GM12878 (cell line): ENCODE measurements at regions not wholly inside any gene's neighbourhood (a gene's known extent, or its start where the extent isn't known, plus 50 kb on each side); places are given as distances from the start of the nearest gene placed in this dataset.
A peak's percentile ranks its signal among the peaks of the same experiment; 100 is the strongest.

Source experiments
- BMI1 ChIP-seq: fragments of 450-650 bp; IDR thresholded peaks from 2 replicates; pipeline ENCODE4 v1.6.1; 2016; ENCODE audit warnings: mild to moderate bottlenecking, moderate library complexity, borderline replicate concordance
- CHD1 ChIP-seq: IDR thresholded peaks from 2 replicates; pipeline ENCODE4 v1.6.1; 2012; ENCODE audit warnings: low read depth, low read length, improper control_type of control experiment
- CHD2 ChIP-seq: IDR thresholded peaks from 2 replicates; pipeline ENCODE4 v1.6.1; 2011; ENCODE audit warnings: low read depth, low read length, improper control_type of control experiment, borderline replicate concordance
- CTCF ChIP-seq, 3 experiments: IDR thresholded peaks in 2 of 3; conservative IDR thresholded peaks in 1 of 3; 2 replicates each; pipeline ENCODE4 v1.5.1; 2011; ENCODE audit warnings: low read depth in 3 of 3, low read length in 3 of 3, mild to moderate bottlenecking in 3 of 3, control low read depth in 2 of 3, moderate library complexity in 2 of 3, inconsistent platforms in 1 of 3, mixed read lengths in 1 of 3; ENCODE audit not compliant: control insufficient read depth in 2 of 3, insufficient read depth in 1 of 3; ENCODE audit errors: extremely low read depth in 1 of 3
- E2F4 ChIP-seq: IDR thresholded peaks from 2 replicates; pipeline ENCODE4 v1.6.1; 2012; ENCODE audit warnings: low read depth, low read length, improper control_type of control experiment
- EZH2 ChIP-seq: IDR thresholded peaks from 2 replicates; pipeline ENCODE4 v1.6.1; 2012; ENCODE audit warnings: low read depth, mild to moderate bottlenecking, control low read depth, inconsistent platforms, low read length, borderline replicate concordance; ENCODE audit not compliant: control insufficient read depth
- FOXM1 ChIP-seq: IDR thresholded peaks from 2 replicates; pipeline ENCODE4 v1.6.1; 2012; ENCODE audit warnings: low read depth, mild to moderate bottlenecking, inconsistent platforms, low read length, moderate library complexity
- POLR2A ChIP-seq: IDR thresholded peaks from 2 replicates; pipeline ENCODE4 v1.6.1; 2011; ENCODE audit warnings: low read depth, mild to moderate bottlenecking, low read length
- POLR2AphosphoS2 ChIP-seq: IDR thresholded peaks from 2 replicates; pipeline ENCODE4 v1.6.1; 2011; ENCODE audit warnings: low read depth, mild to moderate bottlenecking, low read length, improper control_type of control experiment, moderate library complexity
- RAD21 ChIP-seq: IDR thresholded peaks from 2 replicates; pipeline ENCODE4 v1.6.1; 2011; ENCODE audit warnings: mild to moderate bottlenecking, low read depth, low read length, moderate library complexity; ENCODE audit not compliant: insufficient read depth
- SKIL ChIP-seq: fragments of 450-650 bp; IDR thresholded peaks from 2 replicates; pipeline ENCODE4 v1.6.1; 2017; ENCODE audit warnings: mild to moderate bottlenecking, low read depth, inconsistent platforms; ENCODE audit not compliant: poor library complexity, severe bottlenecking
- SP1 ChIP-seq: IDR thresholded peaks from one replicate; pipeline ENCODE4 v1.6.1; 2011; ENCODE audit warnings: low read depth, low read length
- SRF ChIP-seq, 2 experiments: IDR thresholded peaks; 2 replicates each; pipeline ENCODE4 v1.6.1; 2011; ENCODE audit warnings: low read depth in 2 of 2, low read length in 2 of 2, mild to moderate bottlenecking in 1 of 2, moderate library complexity in 1 of 2
- ZNF274 ChIP-seq: IDR thresholded peaks from one replicate; pipeline ENCODE4 v1.8.0; 2011; ENCODE audit not compliant: insufficient read length, insufficient read depth

GRCh38 chrX:65595460-65595876 is 60.9 kb upstream of the LAS1L start:
- TF ChIP-seq SP1 (peak; percentile 31), SKIL (peak; percentile 43), SRF (IDR thresholded peaks at IDR 0.05; ENCODE audit: low read depth in 2 of 2, low read length in 2 of 2) (no peak), FOXM1 (no peak), CHD2 (0 out of 2 replicates have a peak, but pooled peaks have one; percentile 41), ZNF274 (no peak), RAD21 (peak; percentile 94), EZH2 (no peak), E2F4 (no peak), POLR2AphosphoS2 (no peak), CTCF (IDR thresholded peaks at IDR 0.05 in 2 of 3, conservative IDR thresholded peaks at IDR 0.05 in 1 of 3; ENCODE audit: control insufficient read depth in 2 of 3, extremely low read depth in 1 of 3, insufficient read depth in 1 of 3, low read depth in 3 of 3, low read length in 3 of 3) (peak; percentile 98 to 100 (median 99); a peak in 5 of 6 replicates), POLR2A (no peak), CHD1 (no peak), BMI1 (no peak)
